IMR-90 (cell line): ENCODE measurements at regions not wholly inside any gene's neighbourhood (a gene's known extent, or its start where the extent isn't known, plus 50 kb on each side); places are given as distances from the start of the nearest gene placed in this dataset.

Source experiments
- ATAC-seq: fragments of 200-7000 bp; cut with Tn5 transposase; 2 replicates; pipeline ENCODE4 v1.9.1; 2020; ENCODE audit warnings: low read depth, mild to moderate bottlenecking, moderate library complexity
- BruUV-seq: library from RNA; stranded (reverse); fragments of 400-500 nt; replicated peaks from 2 replicates; lab custom pipeline; 2021; lab: Mats Ljungman, UMichigan
- CTCF ChIA-PET: fragments of 300-600 bp; formaldehyde crosslinking; extraction: SDS; loops from one replicate; lab custom pipeline; 2021; ENCODE audit warnings: antibody characterized with exemption; lab: Yijun Ruan, JAX
- POLR2A ChIA-PET: fragments of 300-600 bp; sonication (Branson Sonifier 250); formaldehyde crosslinking; loops from one replicate; lab custom pipeline; 2022; ENCODE audit warnings: antibody characterized with exemption; ENCODE audit not compliant: unreplicated experiment; lab: Charles Lee
- DNase-seq: peaks from one replicate; pipeline ENCODE4 v3.0.0; 2013
- H2AFZ ChIP-seq: replicated peaks from 2 replicates; pipeline ENCODE3; 2013; ENCODE audit warnings: low read length, mild to moderate bottlenecking; ENCODE audit not compliant: poor library complexity
- H2AK5ac ChIP-seq: 2 replicates; pipeline ENCODE4 v1.6.1; 2013; ENCODE audit warnings: low read depth, low read length, inconsistent platforms
- H2AK9ac ChIP-seq: replicated peaks from 2 replicates; pipeline ENCODE3; 2013; ENCODE audit warnings: mild to moderate bottlenecking, low read depth, low read length, moderate library complexity; ENCODE audit not compliant: poor library complexity
- H2BK120ac ChIP-seq: 2 replicates; pipeline ENCODE4 v1.6.1; 2013; ENCODE audit warnings: low read depth, low read length, inconsistent platforms
- H2BK15ac ChIP-seq: 3 replicates; pipeline ENCODE4 v1.6.1; 2013; ENCODE audit warnings: low read depth, low read length, inconsistent platforms
- H2BK20ac ChIP-seq: 2 replicates; pipeline ENCODE4 v1.6.1; 2013; ENCODE audit warnings: low read depth, mild to moderate bottlenecking, inconsistent platforms, low read length, moderate library complexity
- H2BK5ac ChIP-seq: 2 replicates; pipeline ENCODE4 v1.6.1; 2013; ENCODE audit warnings: mild to moderate bottlenecking, low read depth, low read length, inconsistent platforms; ENCODE audit not compliant: poor library complexity, severe bottlenecking
- H3K14ac ChIP-seq: replicated peaks from 2 replicates; pipeline ENCODE4 v1.6.1; 2013; ENCODE audit warnings: low read depth, low read length, inconsistent platforms
- H3K18ac ChIP-seq: 2 replicates; pipeline ENCODE4 v1.6.1; 2013; ENCODE audit warnings: low read depth, low read length, control low read depth
- H3K23ac ChIP-seq: 2 replicates; pipeline ENCODE4 v1.6.1; 2013; ENCODE audit warnings: low read depth, low read length, inconsistent platforms
- H3K27ac ChIP-seq: 2 replicates; pipeline ENCODE4 v1.5.1; 2013; ENCODE audit warnings: mild to moderate bottlenecking, control low read depth, low read length; ENCODE audit not compliant: insufficient read depth
- H3K27me3 ChIP-seq: 2 replicates; pipeline ENCODE4 v1.6.1; 2013; ENCODE audit warnings: low read length; ENCODE audit not compliant: control insufficient read depth, insufficient read depth
- H3K36me3 ChIP-seq: 2 replicates; pipeline ENCODE4 v1.6.1; 2013; ENCODE audit warnings: low read length, mixed read lengths; ENCODE audit not compliant: control insufficient read depth, insufficient read depth
- H3K4ac ChIP-seq: 2 replicates; pipeline ENCODE4 v1.6.1; 2013; ENCODE audit warnings: low read depth, low read length, inconsistent platforms
- H3K4me1 ChIP-seq: 2 replicates; pipeline ENCODE4 v1.6.1; 2013; ENCODE audit warnings: low read length, mixed read lengths; ENCODE audit not compliant: control insufficient read depth, insufficient read depth
- H3K4me2 ChIP-seq: 2 replicates; pipeline ENCODE4 v1.6.1; 2013; ENCODE audit warnings: low read depth, mild to moderate bottlenecking, control low read depth, low read length, moderate library complexity
- H3K4me3 ChIP-seq: 2 replicates; pipeline ENCODE4 v1.5.1; 2013; ENCODE audit warnings: low read depth, mild to moderate bottlenecking, control low read depth, low read length, moderate library complexity; ENCODE audit not compliant: insufficient read depth
- H3K56ac ChIP-seq: 2 replicates; pipeline ENCODE4 v1.6.1; 2013; ENCODE audit warnings: low read length, inconsistent platforms; ENCODE audit not compliant: insufficient read depth; ENCODE audit errors: extremely low read depth
- H3K79me1 ChIP-seq, 2 experiments: 2 replicates each; pipeline ENCODE4 v1.6.1; 2013; ENCODE audit warnings: low read length in 2 of 2, inconsistent platforms in 1 of 2, low read depth in 1 of 2
- H3K9ac ChIP-seq: 2 replicates; pipeline ENCODE4 v1.6.1; 2013; ENCODE audit warnings: low read depth, low read length, control low read depth
- H3K9me1 ChIP-seq: 2 replicates; pipeline ENCODE4 v1.6.1; 2013; ENCODE audit warnings: low read length, inconsistent platforms; ENCODE audit not compliant: insufficient read depth
- H3K9me3 ChIP-seq: 2 replicates; pipeline ENCODE4 v1.6.1; 2013; ENCODE audit warnings: low read length; ENCODE audit not compliant: control insufficient read depth, insufficient read depth
- H4K20me1 ChIP-seq: 2 replicates; pipeline ENCODE4 v1.6.1; 2013; ENCODE audit warnings: low read length, inconsistent platforms; ENCODE audit not compliant: insufficient read depth
- H4K5ac ChIP-seq: 2 replicates; pipeline ENCODE4 v1.6.1; 2013; ENCODE audit warnings: mild to moderate bottlenecking, low read depth, low read length, control low read depth
- H4K8ac ChIP-seq, 2 experiments: 2 replicates each; pipeline ENCODE4 v1.6.1; 2013; ENCODE audit warnings: low read depth in 2 of 2, low read length in 2 of 2, control low read depth in 1 of 2, inconsistent platforms in 1 of 2
- H4K91ac ChIP-seq: 2 replicates; pipeline ENCODE4 v1.6.1; 2013; ENCODE audit warnings: low read depth, low read length, inconsistent platforms; ENCODE audit not compliant: insufficient read depth
- CHD1 ChIP-seq: IDR thresholded peaks from 2 replicates; pipeline ENCODE4 v1.6.1; 2012; ENCODE audit warnings: low read depth, low read length, improper control_type of control experiment
- CTCF ChIP-seq: conservative IDR thresholded peaks from 2 replicates; pipeline ENCODE4 v1.5.1; 2012; ENCODE audit warnings: mild to moderate bottlenecking, low read depth, low read length, improper control_type of control experiment
- ELK1 ChIP-seq: fragments of 150-350 bp; IDR thresholded peaks from 2 replicates; pipeline ENCODE4 v1.6.1; 2016; ENCODE audit warnings: low read depth, mild to moderate bottlenecking, low read length, moderate library complexity, borderline replicate concordance
- FOS ChIP-seq: fragments of 150-350 bp; IDR thresholded peaks from 2 replicates; pipeline ENCODE4 v1.6.1; 2016; ENCODE audit warnings: low read depth, low read length
- MAZ ChIP-seq: IDR thresholded peaks from 2 replicates; pipeline ENCODE4 v1.6.1; 2012; ENCODE audit warnings: low read depth, mild to moderate bottlenecking, low read length, improper control_type of control experiment, moderate library complexity, borderline replicate concordance
- MXI1 ChIP-seq: IDR thresholded peaks from 2 replicates; pipeline ENCODE4 v1.6.1; 2012; ENCODE audit warnings: low read depth, mild to moderate bottlenecking, low read length, moderate library complexity, borderline replicate concordance
- RAD21 ChIP-seq: IDR thresholded peaks from 2 replicates; pipeline ENCODE4 v1.6.1; 2012; ENCODE audit warnings: low read length, improper control_type of control experiment
- RCOR1 ChIP-seq: IDR thresholded peaks from 2 replicates; pipeline ENCODE4 v1.6.1; 2012; ENCODE audit warnings: mild to moderate bottlenecking, low read length, improper control_type of control experiment; ENCODE audit not compliant: insufficient replicate concordance
- RFX5 ChIP-seq: IDR thresholded peaks from 2 replicates; pipeline ENCODE4 v1.8.0; 2012; ENCODE audit warnings: low read depth, mild to moderate bottlenecking, low read length, moderate library complexity
- WGBS, 2 experiments: methylation state at CpG; one replicate each; pipeline versions ENCODE4 v1.1.5 to v1.1.7; 2013; ENCODE audit warnings: missing lambda C conversion rate in 2 of 2; ENCODE audit not compliant: insufficient read length in 1 of 2; ENCODE audit errors: extremely low coverage in 2 of 2; 5-methylcytosine and 5-hydroxymethylcytosine counted together
- dilution Hi-C: fragments of 300-500 bp; cut with HindIII; formaldehyde crosslinking; loops from one replicate; pipeline ENCODE4 v1.14.3; 2018; ENCODE audit warnings: low sequenced_read_pairs; ENCODE audit not compliant: unreplicated experiment
- in situ Hi-C: fragments of 300-500 bp; cut with MboI; formaldehyde crosslinking; loops from 3 replicates; pipeline ENCODE4 v1.14.3; 2019; ENCODE audit warnings: low sequenced_read_pairs, inconsistent platforms, mixed read lengths
- intact Hi-C: fragments of 100-400 bp; cut with micrococcal nuclease; formaldehyde crosslinking; loops from 2 replicates; pipeline ENCODE4 v1.10.0; 2022

GRCh38 chr5:85148701-85149100 is 764.0 kb upstream of the EDIL3 start:
- Histone ChIP-seq H2AK9ac (no peak overlapping the region), H3K4ac (no peak overlapping the region), H3K27me3 (no peaks in the 10 kb centered on the region), H3K36me3 (no peaks in the 10 kb centered on the region), H2BK15ac (no peak overlapping the region), H3K79me1 (no peaks in the 10 kb centered on the region), H3K14ac (no peak overlapping the region), H3K18ac (no peak overlapping the region), H4K5ac (no peak overlapping the region), H4K91ac (no peak overlapping the region), H3K27ac (no peak overlapping the region), H3K4me2 (no peak overlapping the region), H3K4me1 (no peaks in the 10 kb centered on the region), H4K20me1 (no peaks in the 10 kb centered on the region), H2BK5ac (no peak overlapping the region), H3K9me1 (no peaks in the 10 kb centered on the region), H3K56ac (no peak overlapping the region), H3K9me3 (no peaks in the 10 kb centered on the region), H2AFZ (no peak overlapping the region), H3K4me3 (no peak overlapping the region), H2BK120ac (no peak overlapping the region), H3K9ac (no peak overlapping the region), H4K8ac (no peak overlapping the region), H2AK5ac (no peak overlapping the region), H3K23ac (no peak overlapping the region), H2BK20ac (no peak overlapping the region)
- in situ Hi-C loops (no loop called here), intact Hi-C loops (no loop called here), dilution Hi-C loops (no loop called here)
- no CpG with 5 or more reads among the region's 2 CpGs for WGBS, 2 experiments
- CTCF ChIA-PET: no interaction called here
- TF ChIP-seq MAZ (no peak), MXI1 (no peak), RAD21 (no peak), CHD1 (no peak), CTCF (no peak), FOS (no peak), ELK1 (no peak), RFX5 (no peak), RCOR1 (no peak)
- no TSS peak for BruUV-seq
- ATAC-seq: no peak
- POLR2A ChIA-PET: no interaction called here
- DNase-seq: no peak
